Naive thymus-derived CD4-positive, alpha-beta T cell (primary cell): ENCODE measurements at regions not wholly inside any gene's neighbourhood (a gene's known extent, or its start where the extent isn't known, plus 50 kb on each side); places are given as distances from the start of the nearest gene placed in this dataset.

Experiments
- ATAC-seq: fragments of 150-1000 bp; cut with Tn5 transposase; 2 replicates; pipeline ENCODE4 v1.10.0; 2021; ENCODE audit warnings: mild to moderate bottlenecking, moderate library complexity
- CTCF ChIA-PET: fragments of 350-600 bp; sonication (Branson Sonifier 250); formaldehyde crosslinking; loops from one replicate; lab custom pipeline; 2021; ENCODE audit warnings: antibody characterized with exemption; lab: Charles Lee
- POLR2A ChIA-PET: fragments of 350-600 bp; sonication (Branson Sonifier 250); formaldehyde crosslinking; loops from one replicate; lab custom pipeline; 2021; ENCODE audit warnings: antibody characterized with exemption, inconsistent platforms; lab: Charles Lee
- DNase-seq, 9 donors: peaks; one replicate each; pipeline versions ENCODE4 v3.0.0 to v3.0.0-alpha.2; 2020 to 2022; ENCODE audit warnings: mixed read lengths in 1 of 9
- H3K27ac ChIP-seq: one replicate; pipeline ENCODE4 v1.7.0; 2013; ENCODE audit warnings: mild to moderate bottlenecking, low read depth, low read length, moderate library complexity
- H3K27me3 ChIP-seq, 2 donors: one replicate each; pipeline ENCODE4 v1.7.0; 2013; ENCODE audit warnings: low read length in 2 of 2, mild to moderate bottlenecking in 2 of 2, moderate library complexity in 2 of 2; ENCODE audit not compliant: control insufficient read depth in 2 of 2, insufficient read depth in 2 of 2
- H3K36me3 ChIP-seq, 3 experiments: 1 replicate in 2 of 3; 2 replicates in 1 of 3; pipeline ENCODE4 v1.7.0; 2013; ENCODE audit warnings: low read length in 3 of 3, mild to moderate bottlenecking in 3 of 3, moderate library complexity in 1 of 3; ENCODE audit not compliant: insufficient read depth in 3 of 3, control insufficient read depth in 2 of 3
- H3K4me1 ChIP-seq, 2 donors: one replicate each; pipeline ENCODE4 v1.7.0; 2013; ENCODE audit warnings: low read length in 2 of 2, mild to moderate bottlenecking in 2 of 2, moderate library complexity in 1 of 2; ENCODE audit not compliant: control insufficient read depth in 2 of 2, insufficient read depth in 2 of 2
- H3K4me3 ChIP-seq: 2 replicates; pipeline ENCODE4 v1.7.0; 2013; ENCODE audit warnings: mild to moderate bottlenecking, low read length
- H3K9me3 ChIP-seq, 3 experiments: 1 replicate in 2 of 3; 2 replicates in 1 of 3; pipeline ENCODE4 v1.7.0; 2013; ENCODE audit warnings: low read length in 3 of 3; ENCODE audit not compliant: control insufficient read depth in 2 of 3
- H3K27ac Mint-ChIP-seq, 9 donors: one replicate each; pipeline ENCODE4 v1.8.0; 2020 to 2022; ENCODE audit warnings: mixed read lengths in 9 of 9, mild to moderate bottlenecking in 8 of 9, moderate library complexity in 5 of 9, inconsistent platforms in 2 of 9
- H3K27me3 Mint-ChIP-seq, 5 donors: one replicate each; pipeline ENCODE4 v1.8.0; 2021 to 2022; ENCODE audit warnings: mixed read lengths in 5 of 5, mild to moderate bottlenecking in 1 of 5
- H3K36me3 Mint-ChIP-seq, 5 donors: one replicate each; pipeline ENCODE4 v1.8.0; 2020 to 2022; ENCODE audit warnings: mixed read lengths in 5 of 5, mild to moderate bottlenecking in 3 of 5, inconsistent platforms in 1 of 5
- H3K4me1 Mint-ChIP-seq, 7 donors: one replicate each; pipeline ENCODE4 v1.8.0; 2020 to 2022; ENCODE audit warnings: mixed read lengths in 7 of 7, mild to moderate bottlenecking in 3 of 7, inconsistent platforms in 1 of 7
- H3K4me3 Mint-ChIP-seq, 10 donors: one replicate each; pipeline ENCODE4 v1.8.0; 2020 to 2022; ENCODE audit warnings: mild to moderate bottlenecking in 10 of 10, mixed read lengths in 10 of 10, moderate library complexity in 6 of 10, inconsistent platforms in 2 of 10
- H3K9me3 Mint-ChIP-seq, 11 donors: one replicate each; pipeline ENCODE4 v1.8.0; 2020 to 2022; ENCODE audit warnings: mixed read lengths in 11 of 11, mild to moderate bottlenecking in 4 of 11, inconsistent platforms in 1 of 11, moderate library complexity in 1 of 11
- intact Hi-C, 2 donors: fragments of 100-400 bp; cut with micrococcal nuclease; formaldehyde crosslinking; loops; one replicate each; pipeline ENCODE4 v1.15.1; 2023

DNA sequence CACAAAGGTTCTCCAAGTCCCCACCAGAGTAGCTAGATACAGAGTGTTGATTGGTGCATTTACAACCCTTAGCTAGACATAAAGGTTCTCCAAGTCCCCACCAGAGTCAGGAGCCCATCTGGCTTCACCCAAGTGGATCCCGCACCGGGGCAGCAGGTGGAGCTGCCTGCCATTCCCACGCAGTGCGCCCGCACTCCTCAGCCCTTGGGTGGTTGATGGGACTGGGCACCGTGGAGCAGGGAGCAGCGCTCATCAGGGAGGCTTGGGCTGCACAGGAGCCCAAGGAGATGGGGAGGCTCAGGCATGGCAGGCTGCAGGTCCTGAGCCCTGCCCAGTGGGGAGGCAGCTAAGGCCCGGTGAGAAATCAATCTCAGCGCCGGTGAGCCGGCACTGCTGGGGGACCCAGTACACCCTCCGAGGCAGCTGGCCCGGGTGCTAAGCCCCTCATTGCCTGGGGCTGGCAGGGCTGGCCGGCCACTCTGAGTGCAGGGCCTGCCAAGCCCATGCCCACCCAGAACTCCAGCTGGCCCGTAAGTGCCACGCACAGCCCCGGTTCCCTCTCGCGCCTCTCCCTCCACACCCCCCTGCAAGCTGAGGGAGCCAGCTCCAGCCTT is 404.1 kb downstream of the METTL15 start:
- H3K27ac ChIP-seq, result no peak overlapping the region
- Mint-ChIP-seq H3K4me1 (no peaks in the 10 kb centered on the region), H3K4me3 (no peak overlapping the region), H3K27ac (no peak overlapping the region), H3K9me3 (peaks cover 0 to 22% (median 6%) of the 10 kb centered on the region in 11 donors), H3K36me3 (no peaks in the 10 kb centered on the region), H3K27me3 (no peaks in the 10 kb centered on the region)
- ChIA-PET POLR2A (no interaction called here), CTCF (no interaction called here)
- no peak for ATAC-seq
- H3K9me3 ChIP-seq, result no peaks in the 10 kb centered on the region
- H3K27me3 ChIP-seq, result no peaks in the 10 kb centered on the region
- H3K36me3 ChIP-seq, result no peaks in the 10 kb centered on the region
- intact Hi-C loops, result no loop called here
- no peaks in the 10 kb centered on the region for H3K4me1 ChIP-seq
- no peak overlapping the region for H3K4me3 ChIP-seq
- DNase-seq, result no peak

- no peak for DNase-seq
- Histone ChIP-seq H3K27me3 (no peaks in the 10 kb centered on the region), H3K4me1 (no peaks in the 10 kb centered on the region), H3K27ac (no peak overlapping the region), H3K4me3 (no peak overlapping the region), H3K36me3 (no peaks in the 10 kb centered on the region), H3K9me3 (no peaks in the 10 kb centered on the region)
- intact Hi-C loops, result no loop called here
- Mint-ChIP-seq H3K4me3 (no peak overlapping the region), H3K4me1 (no peaks in the 10 kb centered on the region), H3K9me3 (peaks cover 0 to 18% (median 0%) of the 10 kb centered on the region in 11 donors), H3K27me3 (no peaks in the 10 kb centered on the region), H3K36me3 (no peaks in the 10 kb centered on the region), H3K27ac (no peak overlapping the region)
- POLR2A ChIA-PET, result no interaction called here
- no peak for ATAC-seq
- CTCF ChIA-PET, result no interaction called here
Observed at GRCh38 chr11:28505232-28505631, 397.0 kb downstream of the METTL15 start.

DNA sequence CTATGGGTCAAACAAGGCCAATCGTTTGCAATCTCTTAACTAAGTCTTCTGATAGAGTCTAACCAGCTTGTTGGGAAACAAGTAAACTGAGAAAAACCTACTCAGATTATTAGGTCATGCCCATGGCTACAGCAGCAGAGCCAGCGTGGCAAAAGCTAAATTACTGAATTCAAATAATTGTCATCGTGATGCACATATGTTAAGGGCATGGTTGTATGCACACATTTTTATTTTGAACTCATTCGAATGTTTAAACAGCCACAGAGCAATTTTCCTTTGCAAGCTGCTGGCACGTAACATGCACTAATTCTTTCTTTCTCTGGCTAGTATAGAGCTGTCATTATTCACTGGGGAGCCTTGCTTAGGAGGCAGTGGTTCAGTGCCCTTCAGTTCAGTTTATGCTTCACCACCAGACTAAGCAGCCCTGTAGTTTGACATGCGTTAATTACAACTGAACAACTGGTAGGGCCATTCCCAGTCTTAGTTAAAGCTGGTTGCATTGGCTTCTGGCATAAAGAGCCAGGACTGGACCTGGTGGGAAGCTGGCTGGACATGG is 396.4 kb downstream of the METTL15 start:
- Histone ChIP-seq H3K4me1 (no peaks in the 10 kb centered on the region), H3K27me3 (no peaks in the 10 kb centered on the region), H3K4me3 (no peak overlapping the region), H3K36me3 (no peaks in the 10 kb centered on the region), H3K27ac (no peak overlapping the region), H3K9me3 (no peaks in the 10 kb centered on the region)
- ChIA-PET POLR2A (no interaction called here), CTCF (no interaction called here)
- no peak overlapping the region for H3K27ac Mint-ChIP-seq
- intact Hi-C loops, result no loop called here
- ATAC-seq, result no peak
- peaks cover 0 to 18% (median 0%) of the 10 kb centered on the region in 11 donors for H3K9me3 Mint-ChIP-seq
- H3K36me3 Mint-ChIP-seq, result no peaks in the 10 kb centered on the region
- no peaks in the 10 kb centered on the region for H3K4me1 Mint-ChIP-seq
- H3K27me3 Mint-ChIP-seq, result no peaks in the 10 kb centered on the region
- no peak for DNase-seq
- no peak overlapping the region for H3K4me3 Mint-ChIP-seq

DNA sequence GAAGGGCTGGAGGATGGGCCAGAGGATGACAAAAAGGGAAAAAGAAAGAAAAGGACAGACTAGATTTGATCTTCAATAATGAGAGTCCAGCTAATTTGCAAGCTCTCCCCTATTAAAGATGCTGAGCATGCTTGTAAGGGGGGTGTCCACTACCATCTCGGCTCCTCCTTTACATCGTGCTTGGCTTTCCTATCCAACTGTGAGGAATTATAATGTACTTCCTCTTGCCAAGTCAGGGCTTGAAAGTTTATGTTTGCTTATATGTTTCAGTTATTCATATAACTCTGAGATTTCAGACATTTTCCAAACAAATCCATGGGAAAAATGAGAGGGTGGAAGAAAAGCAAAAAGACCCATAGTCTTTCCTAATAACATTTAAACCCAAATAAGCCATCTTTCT is 387.1 kb downstream of the METTL15 start:
- ChIA-PET POLR2A (no interaction called here), CTCF (no interaction called here)
- Mint-ChIP-seq H3K9me3 (peaks cover 0 to 4% (median 0%) of the 10 kb centered on the region in 11 donors), H3K4me1 (no peaks in the 10 kb centered on the region), H3K27ac (no peak overlapping the region), H3K36me3 (no peaks in the 10 kb centered on the region), H3K4me3 (no peak overlapping the region), H3K27me3 (peaks cover 0 to 5% (median 0%) of the 10 kb centered on the region in 5 donors)
- no peaks in the 10 kb centered on the region for H3K4me1 ChIP-seq
- no peaks in the 10 kb centered on the region for H3K27me3 ChIP-seq
- DNase-seq, result no peak
- no peak for ATAC-seq
- no peak overlapping the region for H3K27ac ChIP-seq
- H3K4me3 ChIP-seq, result no peak overlapping the region
- H3K36me3 ChIP-seq, result no peaks in the 10 kb centered on the region
- intact Hi-C loops, result no loop called here
- no peaks in the 10 kb centered on the region for H3K9me3 ChIP-seq

DNA sequence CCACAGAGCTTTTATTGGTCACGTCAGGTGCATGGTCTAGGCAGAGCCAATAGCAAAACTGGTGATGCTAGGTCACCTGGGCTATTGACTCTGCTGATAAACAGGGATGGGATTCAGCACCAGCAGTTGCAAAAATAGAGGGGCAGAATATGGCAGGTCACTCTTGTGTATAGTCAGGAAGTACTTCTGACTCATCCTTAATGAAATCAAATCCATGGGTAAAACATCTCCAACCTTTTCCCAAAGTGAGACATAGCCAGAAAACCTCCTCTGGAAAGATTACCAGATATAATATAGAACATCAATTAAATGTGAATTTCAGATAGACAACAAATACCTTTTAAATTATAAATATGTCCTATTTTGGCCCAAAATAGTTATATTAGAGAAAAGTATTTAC is 383.2 kb downstream of the METTL15 start:
- Histone ChIP-seq H3K36me3 (no peaks in the 10 kb centered on the region), H3K4me1 (no peaks in the 10 kb centered on the region), H3K27ac (no peak overlapping the region), H3K9me3 (no peaks in the 10 kb centered on the region), H3K27me3 (no peaks in the 10 kb centered on the region), H3K4me3 (no peak overlapping the region)
- Mint-ChIP-seq H3K9me3 (peaks cover 0 to 4% (median 0%) of the 10 kb centered on the region in 11 donors), H3K4me3 (no peak overlapping the region), H3K36me3 (no peaks in the 10 kb centered on the region), H3K27ac (no peak overlapping the region), H3K27me3 (peaks cover 0 to 5% (median 0%) of the 10 kb centered on the region in 5 donors), H3K4me1 (no peaks in the 10 kb centered on the region)
- DNase-seq (no peak), ATAC-seq (no peak)
- ChIA-PET CTCF (no interaction called here), POLR2A (no interaction called here)
- intact Hi-C loops, result no loop called here

DNA sequence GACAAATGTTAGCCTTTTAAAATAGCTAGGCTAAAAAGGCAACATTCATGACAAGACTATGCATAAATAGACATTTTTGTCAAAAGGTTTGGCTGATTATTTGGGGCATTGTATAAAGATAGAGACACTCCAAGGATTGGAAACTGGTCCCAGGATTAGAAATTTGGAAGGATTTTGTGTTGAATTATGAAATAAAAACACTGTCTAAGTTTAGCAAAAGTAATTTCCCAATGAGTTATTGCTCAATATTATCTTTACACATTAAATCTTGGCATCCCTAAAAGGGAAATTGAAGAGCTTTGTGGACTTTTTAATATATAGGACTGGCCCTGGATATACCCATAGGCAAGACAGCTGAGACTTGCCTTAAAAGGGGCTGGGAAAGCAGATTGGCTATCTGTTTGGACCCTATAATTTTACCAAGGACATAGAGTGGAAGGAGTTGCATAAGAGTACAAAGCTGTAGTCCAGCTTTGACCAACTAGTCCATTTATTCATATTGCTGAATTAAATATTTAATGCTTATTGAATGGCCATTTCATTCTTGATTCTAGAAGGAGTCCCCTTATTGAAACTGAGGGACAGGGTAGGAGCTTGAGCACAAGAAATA is 382.7 kb downstream of the METTL15 start:
- CTCF ChIA-PET, result no interaction called here
- H3K27ac Mint-ChIP-seq, result no peak overlapping the region
- H3K4me3 Mint-ChIP-seq, result no peak overlapping the region
- H3K4me1 Mint-ChIP-seq, result no peaks in the 10 kb centered on the region
- no peaks in the 10 kb centered on the region for H3K36me3 Mint-ChIP-seq
- no peak overlapping the region for H3K27ac ChIP-seq
- POLR2A ChIA-PET, result no interaction called here
- intact Hi-C loops, result no loop called here
- H3K27me3 Mint-ChIP-seq, result peaks cover 0 to 5% (median 0%) of the 10 kb centered on the region in 5 donors
- H3K36me3 ChIP-seq, result no peaks in the 10 kb centered on the region
- no peaks in the 10 kb centered on the region for H3K4me1 ChIP-seq
- DNase-seq (no peak), ATAC-seq (no peak)
- H3K4me3 ChIP-seq, result no peak overlapping the region
- no peaks in the 10 kb centered on the region for H3K27me3 ChIP-seq
- H3K9me3 ChIP-seq, result no peaks in the 10 kb centered on the region
- H3K9me3 Mint-ChIP-seq, result peaks cover 0 to 4% (median 0%) of the 10 kb centered on the region in 11 donors

DNA sequence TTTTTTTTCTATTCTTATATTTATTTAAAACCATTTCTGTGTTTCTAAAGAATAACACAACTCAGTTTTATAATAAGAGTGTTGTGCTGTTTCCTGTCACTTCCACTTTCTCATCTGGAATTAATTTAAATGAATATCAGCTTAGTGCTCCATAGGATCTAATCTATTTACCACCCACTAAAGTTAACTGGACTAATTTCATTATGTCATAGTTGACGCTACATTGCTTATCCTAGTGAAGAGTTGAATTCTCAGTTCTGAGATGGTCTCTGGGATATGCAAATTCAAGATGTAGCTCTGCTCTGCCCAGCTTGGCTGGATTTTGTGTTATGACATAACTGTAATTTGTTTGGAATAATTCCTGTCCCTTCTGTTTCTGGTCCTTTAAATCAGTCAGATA is 380.1 kb downstream of the METTL15 start:
- H3K9me3 Mint-ChIP-seq, result peaks cover 0 to 1% (median 0%) of the 10 kb centered on the region in 11 donors
- ChIA-PET CTCF (no interaction called here), POLR2A (no interaction called here)
- Histone ChIP-seq H3K27me3 (no peaks in the 10 kb centered on the region), H3K9me3 (no peaks in the 10 kb centered on the region), H3K27ac (no peak overlapping the region), H3K4me3 (no peak overlapping the region), H3K36me3 (no peaks in the 10 kb centered on the region), H3K4me1 (no peaks in the 10 kb centered on the region)
- peaks cover 0 to 5% (median 0%) of the 10 kb centered on the region in 5 donors for H3K27me3 Mint-ChIP-seq
- H3K36me3 Mint-ChIP-seq, result no peaks in the 10 kb centered on the region
- no peak for ATAC-seq
- no peaks in the 10 kb centered on the region for H3K4me1 Mint-ChIP-seq
- no peak for DNase-seq
- H3K4me3 Mint-ChIP-seq, result no peak overlapping the region
- intact Hi-C loops, result no loop called here
- no peak overlapping the region for H3K27ac Mint-ChIP-seq
